OCI-LY3 (cell line): ENCODE measurements at regions not wholly inside any gene's neighbourhood (a gene's known extent, or its start where the extent isn't known, plus 50 kb on each side); places are given as distances from the start of the nearest gene placed in this dataset.

Experiments used
- H2AFZ ChIP-seq: fragments of 200-600, 300-600 bp; shearing (Covaris generic); 2 replicates; pipeline ENCODE4 v1.6.0; 2014; ENCODE audit warnings: antibody characterized with exemption, low read depth, low read length
- H3K27ac ChIP-seq: fragments of 200-600, 300-600 bp; sonication (generic); 2 replicates; pipeline ENCODE4 v1.5.1; 2014; ENCODE audit warnings: mild to moderate bottlenecking, low read length, moderate library complexity, mixed read lengths
- H3K27me3 ChIP-seq: fragments of 200-600, 300-600 bp; sonication (generic); 2 replicates; pipeline ENCODE4 v1.6.1; 2014; ENCODE audit warnings: low read depth, low read length, mixed read lengths
- H3K36me3 ChIP-seq: fragments of 200-600, 300-600 bp; sonication (generic); replicated peaks from 2 replicates; pipeline ENCODE3; 2014; ENCODE audit warnings: low read depth, low read length, mixed read lengths
- H3K4me1 ChIP-seq: fragments of 300-600, 200-600 bp; sonication (generic); 2 replicates; pipeline ENCODE4 v1.6.1; 2014; ENCODE audit warnings: low read length, mixed read lengths
- H3K4me2 ChIP-seq: fragments of 200-600, 300-600 bp; sonication (generic); 2 replicates; pipeline ENCODE4 v1.6.1; 2014; ENCODE audit warnings: low read length, mixed read lengths
- H3K4me3 ChIP-seq: fragments of 300-600, 200-600 bp; sonication (generic); 2 replicates; pipeline ENCODE4 v1.5.1; 2014; ENCODE audit warnings: antibody characterized with exemption, mild to moderate bottlenecking, low read length, moderate library complexity
- H3K79me2 ChIP-seq: fragments of 300-600, 200-600 bp; shearing (Covaris generic); 2 replicates; pipeline ENCODE4 v1.6.1; 2014; ENCODE audit warnings: mild to moderate bottlenecking, low read length, mixed read lengths
- H3K9ac ChIP-seq: fragments of 300-600, 200-600 bp; shearing (Covaris generic); 2 replicates; pipeline ENCODE4 v1.6.0; 2014; ENCODE audit warnings: mild to moderate bottlenecking, low read length, moderate library complexity
- H3K9me3 ChIP-seq: fragments of 200-600, 300-600 bp; shearing (Covaris generic); 2 replicates; pipeline ENCODE4 v1.6.1; 2014; ENCODE audit warnings: low read length, mixed read lengths; ENCODE audit not compliant: insufficient read depth
- H4K20me1 ChIP-seq: fragments of 200-600, 300-600 bp; sonication (generic); 2 replicates; pipeline ENCODE4 v1.6.1; 2016; ENCODE audit warnings: low read length, mixed read lengths; ENCODE audit not compliant: insufficient read depth
- EZH2phosphoT487 ChIP-seq: fragments of 200-600 bp; shearing (Covaris generic); IDR thresholded peaks from 2 replicates; pipeline ENCODE4 v1.6.1; 2018; ENCODE audit warnings: antibody characterized with exemption, mixed run types, low read depth
- TF ChIP-seq, protein P1 (sequence below): fragments of 200-600, 300-600 bp; sonication (generic); IDR thresholded peaks from 2 replicates; pipeline ENCODE4 v1.5.1; 2014; ENCODE audit warnings: antibody characterized with exemption, low read length, low read depth

DNA sequence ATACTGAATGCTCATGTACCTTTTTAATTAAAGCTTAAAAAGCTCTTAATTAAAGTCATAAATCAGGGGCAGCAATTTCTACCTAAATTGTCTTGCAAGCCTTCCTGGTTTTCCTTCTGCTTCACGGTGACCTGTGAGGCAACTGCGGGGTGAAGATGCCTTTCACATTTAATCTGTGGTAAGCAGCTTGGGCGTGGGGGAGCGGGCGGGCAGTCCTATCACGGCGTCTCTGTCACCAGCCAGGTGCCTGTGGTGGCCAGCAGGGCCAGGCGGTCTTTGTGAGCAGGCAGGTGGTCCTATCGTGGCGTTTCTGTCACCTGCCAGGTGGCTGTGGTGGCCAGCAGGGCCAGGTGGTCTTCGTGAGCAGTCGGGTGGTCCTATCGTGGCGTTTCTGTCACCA is 269.2 kb upstream of the PPP2R2D start:
- H3K4me1 ChIP-seq: no peaks in the 10 kb centered on the region
- H3K27me3 ChIP-seq: no peaks in the 10 kb centered on the region
- H3K9me3 ChIP-seq: no peaks in the 10 kb centered on the region
- H2AFZ ChIP-seq: no peak overlapping the region
- no peaks in the 10 kb centered on the region for H3K79me2 ChIP-seq
- H3K27ac ChIP-seq: no peak overlapping the region
- TF ChIP-seq EZH2phosphoT487: no peak
- TF ChIP-seq, protein P1, sequence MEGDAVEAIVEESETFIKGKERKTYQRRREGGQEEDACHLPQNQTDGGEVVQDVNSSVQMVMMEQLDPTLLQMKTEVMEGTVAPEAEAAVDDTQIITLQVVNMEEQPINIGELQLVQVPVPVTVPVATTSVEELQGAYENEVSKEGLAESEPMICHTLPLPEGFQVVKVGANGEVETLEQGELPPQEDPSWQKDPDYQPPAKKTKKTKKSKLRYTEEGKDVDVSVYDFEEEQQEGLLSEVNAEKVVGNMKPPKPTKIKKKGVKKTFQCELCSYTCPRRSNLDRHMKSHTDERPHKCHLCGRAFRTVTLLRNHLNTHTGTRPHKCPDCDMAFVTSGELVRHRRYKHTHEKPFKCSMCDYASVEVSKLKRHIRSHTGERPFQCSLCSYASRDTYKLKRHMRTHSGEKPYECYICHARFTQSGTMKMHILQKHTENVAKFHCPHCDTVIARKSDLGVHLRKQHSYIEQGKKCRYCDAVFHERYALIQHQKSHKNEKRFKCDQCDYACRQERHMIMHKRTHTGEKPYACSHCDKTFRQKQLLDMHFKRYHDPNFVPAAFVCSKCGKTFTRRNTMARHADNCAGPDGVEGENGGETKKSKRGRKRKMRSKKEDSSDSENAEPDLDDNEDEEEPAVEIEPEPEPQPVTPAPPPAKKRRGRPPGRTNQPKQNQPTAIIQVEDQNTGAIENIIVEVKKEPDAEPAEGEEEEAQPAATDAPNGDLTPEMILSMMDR: no peak
- H4K20me1 ChIP-seq: no peaks in the 10 kb centered on the region
- H3K4me3 ChIP-seq: no peak overlapping the region
- no peaks in the 10 kb centered on the region for H3K36me3 ChIP-seq
- H3K9ac ChIP-seq: no peak overlapping the region
- H3K4me2 ChIP-seq: no peak overlapping the region

DNA sequence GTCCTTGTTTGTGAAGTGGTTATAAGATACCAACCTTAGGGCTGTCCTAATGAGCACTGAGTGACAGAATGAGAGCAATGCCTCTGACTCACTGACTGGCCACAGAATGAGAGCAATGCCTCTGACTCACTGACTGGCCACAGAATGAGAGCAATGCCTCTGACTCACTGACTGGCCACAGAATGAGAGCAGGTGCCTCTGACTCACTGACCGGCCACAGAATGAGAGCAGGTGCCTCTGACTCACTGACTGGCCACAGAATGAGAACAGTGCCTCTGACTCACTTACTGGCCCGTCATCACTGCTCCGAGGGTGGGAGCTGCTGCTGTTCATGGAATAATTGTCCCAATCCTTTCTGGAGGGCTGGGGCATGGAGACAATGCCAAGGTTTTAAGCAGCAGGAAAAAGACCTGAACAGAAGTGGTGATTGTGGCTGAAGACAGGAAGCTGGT is 265.2 kb upstream of the PPP2R2D start:
- Histone ChIP-seq H3K4me1 (no peaks in the 10 kb centered on the region), H3K79me2 (no peaks in the 10 kb centered on the region), H3K36me3 (no peaks in the 10 kb centered on the region), H3K27me3 (no peaks in the 10 kb centered on the region), H3K4me3 (no peak overlapping the region), H3K27ac (no peak overlapping the region), H2AFZ (no peak overlapping the region), H3K9me3 (no peaks in the 10 kb centered on the region), H3K9ac (no peak overlapping the region), H3K4me2 (no peak overlapping the region), H4K20me1 (no peaks in the 10 kb centered on the region)
- TF ChIP-seq EZH2phosphoT487: no peak
- TF ChIP-seq, protein P1: no peak

DNA sequence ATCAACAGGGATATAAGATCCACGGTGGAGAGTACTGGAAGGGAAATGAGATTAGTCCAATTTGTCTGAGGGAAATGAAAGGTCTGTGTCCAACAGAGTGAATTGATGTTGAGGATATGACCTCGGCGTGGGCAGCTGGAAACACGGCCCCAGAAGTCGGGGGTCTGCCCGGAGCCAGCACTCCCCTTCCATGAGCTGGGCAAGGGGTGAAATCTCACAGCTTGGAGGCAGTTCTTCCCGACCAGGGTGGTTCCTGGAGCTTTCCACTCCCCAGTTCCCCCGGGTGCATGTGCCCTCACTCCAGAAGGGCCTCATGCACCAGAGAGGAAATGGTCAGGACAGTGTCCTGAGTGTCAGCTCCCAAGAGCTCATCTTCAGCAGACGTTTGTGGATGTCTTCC is 264.7 kb upstream of the PPP2R2D start:
- Histone ChIP-seq H3K4me1 (peaks cover 5% of the 10 kb centered on the region; the same call in 1 of the 2 replicates), H3K4me2 (no peak overlapping the region), H3K9ac (no peak overlapping the region), H3K36me3 (no peaks in the 10 kb centered on the region), H3K9me3 (no peaks in the 10 kb centered on the region), H3K27ac (no peak overlapping the region), H3K79me2 (no peaks in the 10 kb centered on the region), H4K20me1 (no peaks in the 10 kb centered on the region), H2AFZ (no peak overlapping the region), H3K4me3 (no peak overlapping the region), H3K27me3 (no peaks in the 10 kb centered on the region)
- TF ChIP-seq, protein P1: no peak
- no peak for TF ChIP-seq EZH2phosphoT487

DNA sequence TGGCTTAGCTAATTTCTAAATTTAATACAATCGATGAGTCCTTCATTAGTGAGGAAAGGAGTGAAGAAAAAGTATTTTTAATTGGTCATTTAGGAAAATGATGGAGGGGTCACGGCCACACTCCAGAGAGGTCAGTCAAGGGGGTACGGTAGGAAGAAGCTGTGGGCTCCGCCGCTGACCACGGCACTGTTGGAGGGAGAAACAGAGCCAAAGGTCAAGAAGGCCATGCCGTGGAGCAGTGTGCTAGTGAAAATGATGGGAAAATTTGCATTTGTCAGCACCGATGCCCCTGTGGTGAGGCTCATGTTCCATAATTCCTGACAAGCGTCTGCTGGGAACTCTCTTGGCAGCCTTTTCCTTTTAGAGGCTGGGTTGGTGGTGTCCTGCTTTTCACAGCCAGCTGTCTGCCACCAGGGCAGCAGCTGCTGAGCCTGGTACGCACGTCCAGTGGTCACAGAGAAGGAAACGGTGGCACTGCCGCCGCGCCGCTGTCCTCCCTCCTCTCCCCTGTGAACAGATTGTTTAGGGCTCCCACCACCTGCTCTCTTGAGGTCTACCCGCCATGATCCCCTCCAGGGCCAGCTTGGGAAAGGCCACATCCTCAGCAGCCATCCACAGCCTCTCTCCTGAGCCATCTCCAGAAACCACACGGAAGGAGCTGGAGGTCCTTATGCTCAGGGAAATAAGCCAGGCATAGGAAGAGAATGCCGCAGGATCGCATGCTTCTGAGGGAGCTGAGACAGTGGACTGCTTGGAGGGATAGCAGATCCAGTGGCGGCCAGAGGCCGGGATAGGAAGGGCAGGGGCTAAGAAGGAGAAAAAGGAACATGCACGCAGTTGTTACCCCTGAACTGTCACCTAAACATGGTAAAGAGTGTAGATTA is 263.7 kb upstream of the PPP2R2D start:
- TF ChIP-seq, protein P1: no peak
- no peak for TF ChIP-seq EZH2phosphoT487
- no peak overlapping the region for H3K4me2 ChIP-seq
- H3K4me1 ChIP-seq: peaks cover 10% of the 10 kb centered on the region; the same call in 1 of the 2 replicates
- no peaks in the 10 kb centered on the region for H4K20me1 ChIP-seq
- H3K4me3 ChIP-seq: no peak overlapping the region
- no peaks in the 10 kb centered on the region for H3K79me2 ChIP-seq
- no peaks in the 10 kb centered on the region for H3K36me3 ChIP-seq
- no peak overlapping the region for H3K27ac ChIP-seq
- no peaks in the 10 kb centered on the region for H3K9me3 ChIP-seq
- H3K9ac ChIP-seq: no peak overlapping the region
- H3K27me3 ChIP-seq: no peaks in the 10 kb centered on the region
- no peak overlapping the region for H2AFZ ChIP-seq
